Endodermal cell (in vitro differentiated cells): ENCODE measurements at regions not wholly inside any gene's neighbourhood (a gene's known extent, or its start where the extent isn't known, plus 50 kb on each side); places are given as distances from the start of the nearest gene placed in this dataset.

Experiments
- DNase-seq: peaks from one replicate; pipeline ENCODE4 v3.0.0-alpha.2; 2017
- H3K27ac ChIP-seq: 2 replicates; pipeline ENCODE4 v1.5.1; 2013; ENCODE audit warnings: mild to moderate bottlenecking, low read depth, low read length, moderate library complexity
- H3K27me3 ChIP-seq: 2 replicates; pipeline ENCODE4 v1.6.1; 2013; ENCODE audit warnings: mild to moderate bottlenecking, low read length, moderate library complexity; ENCODE audit not compliant: insufficient read depth, control insufficient read depth, poor library complexity, severe bottlenecking
- H3K36me3 ChIP-seq: 2 replicates; pipeline ENCODE4 v1.7.0; 2013; ENCODE audit warnings: mild to moderate bottlenecking, low read length, moderate library complexity; ENCODE audit not compliant: control insufficient read depth, insufficient read depth
- H3K4me1 ChIP-seq: one replicate; pipeline ENCODE4 v1.7.0; 2013; ENCODE audit warnings: low read length; ENCODE audit not compliant: control insufficient read depth, insufficient read depth
- H3K4me3 ChIP-seq: 2 replicates; pipeline ENCODE4 v1.5.1; 2013; ENCODE audit warnings: mild to moderate bottlenecking, low read length, moderate library complexity
- H3K9ac ChIP-seq: 2 replicates; pipeline ENCODE4 v1.6.1; 2013; ENCODE audit warnings: mild to moderate bottlenecking, low read length, moderate library complexity; ENCODE audit not compliant: poor library complexity, severe bottlenecking; ENCODE audit errors: extremely low read depth
- H3K9me3 ChIP-seq: 2 replicates; pipeline ENCODE4 v1.6.1; 2013; ENCODE audit warnings: mild to moderate bottlenecking, low read length, moderate library complexity; ENCODE audit not compliant: control insufficient read depth
- H3K27ac Mint-ChIP-seq: 2 replicates; pipeline ENCODE4 v1.8.0; 2020; ENCODE audit warnings: mixed read lengths
- H3K27me3 Mint-ChIP-seq: 2 replicates; pipeline ENCODE4 v1.8.0; 2021; ENCODE audit warnings: mild to moderate bottlenecking, mixed read lengths; ENCODE audit not compliant: insufficient read depth
- H3K36me3 Mint-ChIP-seq: 2 replicates; pipeline ENCODE4 v1.8.0; 2020; ENCODE audit warnings: low read depth, mixed read lengths
- H3K4me1 Mint-ChIP-seq: 2 replicates; pipeline ENCODE4 v1.8.0; 2020; ENCODE audit warnings: mixed read lengths
- H3K4me3 Mint-ChIP-seq: 2 replicates; pipeline ENCODE4 v1.8.0; 2020; ENCODE audit warnings: mild to moderate bottlenecking, moderate library complexity, mixed read lengths
- H3K9me3 Mint-ChIP-seq: 2 replicates; pipeline ENCODE4 v1.8.0; 2020; ENCODE audit warnings: mild to moderate bottlenecking, mixed read lengths
- CTCF ChIP-seq: fragments of 200-600 bp; sonication (generic); conservative IDR thresholded peaks from 2 replicates; pipeline ENCODE4 v1.5.0; 2021; ENCODE audit warnings: antibody characterized with exemption, mild to moderate bottlenecking
- WGBS, 2 experiments: methylation state at CpG; one replicate each; pipeline versions ENCODE4 v1.1.5 to v1.1.7; 2013; ENCODE audit warnings: missing lambda C conversion rate in 2 of 2, mixed read lengths in 1 of 2; ENCODE audit not compliant: insufficient coverage in 1 of 2, insufficient read length in 1 of 2; 5-methylcytosine and 5-hydroxymethylcytosine counted together

GRCh38 chr4:78671903-78672815, 104.0 kb upstream of the BMP2K start:
- Mint-ChIP-seq H3K4me1 (peaks cover 8% of the 10 kb centered on the region), H3K27me3 (peaks cover 2% of the 10 kb centered on the region), H3K9me3 (peaks cover 3% of the 10 kb centered on the region), H3K27ac (no peak overlapping the region), H3K4me3 (no peak overlapping the region), H3K36me3 (no peaks in the 10 kb centered on the region)
- H3K27ac ChIP-seq: no peak overlapping the region
- H3K9ac ChIP-seq: no peak overlapping the region
- TF ChIP-seq CTCF: no peak
- DNase-seq: no peak
- H3K4me3 ChIP-seq: no peak overlapping the region
- WGBS, 2 experiments: 88 to 100% methylated on average over 3 to 5 of the region's 5 CpGs
- no peaks in the 10 kb centered on the region for H3K36me3 ChIP-seq
- no peaks in the 10 kb centered on the region for H3K4me1 ChIP-seq
- peaks cover 8% of the 10 kb centered on the region for H3K9me3 ChIP-seq
- H3K27me3 ChIP-seq: no peaks in the 10 kb centered on the region

- Histone ChIP-seq H3K27me3 (no peaks in the 10 kb centered on the region), H3K9ac (no peak overlapping the region), H3K9me3 (peaks cover 8% of the 10 kb centered on the region), H3K4me1 (no peaks in the 10 kb centered on the region), H3K27ac (no peak overlapping the region), H3K36me3 (no peaks in the 10 kb centered on the region), H3K4me3 (no peak overlapping the region)
- H3K36me3 Mint-ChIP-seq: no peaks in the 10 kb centered on the region
- peaks cover 8% of the 10 kb centered on the region for H3K4me1 Mint-ChIP-seq
- H3K4me3 Mint-ChIP-seq: no peak overlapping the region
- TF ChIP-seq CTCF: no peak
- peaks cover 2% of the 10 kb centered on the region for H3K27me3 Mint-ChIP-seq
- H3K9me3 Mint-ChIP-seq: peaks cover 3% of the 10 kb centered on the region
- DNase-seq: no peak
- H3K27ac Mint-ChIP-seq: no peak overlapping the region
- 99 to 100% methylated on average over 1 to 2 of the region's 2 CpGs for WGBS, 2 experiments
Measured at GRCh38 chr4:78673337-78673736, 102.8 kb upstream of the BMP2K start.

GRCh38 chr4:78675325-78675724, 100.8 kb upstream of the BMP2K start:
- Histone ChIP-seq H3K4me3 (no peak overlapping the region), H3K27ac (no peak overlapping the region), H3K27me3 (no peaks in the 10 kb centered on the region), H3K9ac (no peak overlapping the region), H3K9me3 (peaks cover 8% of the 10 kb centered on the region), H3K4me1 (no peaks in the 10 kb centered on the region), H3K36me3 (no peaks in the 10 kb centered on the region)
- peaks cover 6% of the 10 kb centered on the region for H3K4me1 Mint-ChIP-seq
- H3K36me3 Mint-ChIP-seq: no peaks in the 10 kb centered on the region
- TF ChIP-seq CTCF: no peak
- 79 to 100% methylated on average over 1 of the region's 1 CpG for WGBS, 2 experiments
- H3K4me3 Mint-ChIP-seq: no peak overlapping the region
- no peak for DNase-seq
- H3K27ac Mint-ChIP-seq: no peak overlapping the region
- H3K9me3 Mint-ChIP-seq: peaks cover 3% of the 10 kb centered on the region
- peaks cover 2% of the 10 kb centered on the region for H3K27me3 Mint-ChIP-seq
